ENCODE measurements at regions not wholly inside any gene's neighbourhood (a gene's known extent, or its start where the extent isn't known, plus 50 kb on each side); places are given as distances from the start of the nearest gene placed in this dataset.

GRCh38 chr6:164315376-164315775, 900.9 kb downstream of the QKI start:
- TF ChIP-seq, protein P1, sequence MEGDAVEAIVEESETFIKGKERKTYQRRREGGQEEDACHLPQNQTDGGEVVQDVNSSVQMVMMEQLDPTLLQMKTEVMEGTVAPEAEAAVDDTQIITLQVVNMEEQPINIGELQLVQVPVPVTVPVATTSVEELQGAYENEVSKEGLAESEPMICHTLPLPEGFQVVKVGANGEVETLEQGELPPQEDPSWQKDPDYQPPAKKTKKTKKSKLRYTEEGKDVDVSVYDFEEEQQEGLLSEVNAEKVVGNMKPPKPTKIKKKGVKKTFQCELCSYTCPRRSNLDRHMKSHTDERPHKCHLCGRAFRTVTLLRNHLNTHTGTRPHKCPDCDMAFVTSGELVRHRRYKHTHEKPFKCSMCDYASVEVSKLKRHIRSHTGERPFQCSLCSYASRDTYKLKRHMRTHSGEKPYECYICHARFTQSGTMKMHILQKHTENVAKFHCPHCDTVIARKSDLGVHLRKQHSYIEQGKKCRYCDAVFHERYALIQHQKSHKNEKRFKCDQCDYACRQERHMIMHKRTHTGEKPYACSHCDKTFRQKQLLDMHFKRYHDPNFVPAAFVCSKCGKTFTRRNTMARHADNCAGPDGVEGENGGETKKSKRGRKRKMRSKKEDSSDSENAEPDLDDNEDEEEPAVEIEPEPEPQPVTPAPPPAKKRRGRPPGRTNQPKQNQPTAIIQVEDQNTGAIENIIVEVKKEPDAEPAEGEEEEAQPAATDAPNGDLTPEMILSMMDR (IDR thresholded peaks at IDR 0.05; ENCODE audit: poor library complexity), result no peak
- no peak for TF ChIP-seq EZH2phosphoT487 (IDR thresholded peaks at IDR 0.05; ENCODE audit: low read depth, severe bottlenecking, unreplicated experiment)
